Esophagus squamous epithelium (tissue), 5 donors: ENCODE measurements at regions not wholly inside any gene's neighbourhood (a gene's known extent, or its start where the extent isn't known, plus 50 kb on each side); places are given as distances from the start of the nearest gene placed in this dataset.
"Not testable (repeated sequence)": the region's sequence is repeated elsewhere in the genome, so short reads cannot be mapped to it uniquely, and the experiment has no call there.

Experiments used
- DNase-seq: peaks from one replicate; lab custom pipeline; 2025; lab: John Stamatoyannopoulos, UW
- H3K27ac ChIP-seq, 4 donors: fragments of 200-600 bp; sonication (generic); one replicate each; pipeline ENCODE4 v1.5.1; 2016 to 2019; ENCODE audit warnings: mild to moderate bottlenecking in 1 of 4
- H3K27me3 ChIP-seq, 4 donors: fragments of 200-600 bp; sonication (generic); 1 replicate in 3 of 4; 2 replicates in 1 of 4; pipeline versions ENCODE4 v1.5.1 to v1.6.0; 2017 to 2021; ENCODE audit warnings: antibody characterized with exemption in 1 of 4
- H3K36me3 ChIP-seq, 3 donors: fragments of 200-600 bp; sonication (generic); one replicate each; pipeline ENCODE4 v1.5.1; 2016 to 2019
- H3K4me1 ChIP-seq, 3 donors: fragments of 200-600 bp; sonication (generic); one replicate each; pipeline ENCODE4 v1.5.1; 2017 to 2019
- H3K4me3 ChIP-seq, 4 donors: fragments of 200-600 bp; sonication (generic); 1 replicate in 3 of 4; 2 replicates in 1 of 4; pipeline ENCODE4 v1.5.1; 2016 to 2019; ENCODE audit warnings: mild to moderate bottlenecking in 2 of 4, moderate library complexity in 1 of 4
- H3K9me3 ChIP-seq, 3 donors: fragments of 200-600 bp; sonication (generic); one replicate each; pipeline ENCODE4 v1.5.1; 2016 to 2019
- POLR2A ChIP-seq, 4 donors: fragments of 450-650 bp; IDR thresholded peaks; one replicate each; pipeline ENCODE4 v1.6.1; 2017; ENCODE audit warnings: antibody characterized with exemption in 4 of 4, mild to moderate bottlenecking in 4 of 4, moderate library complexity in 3 of 4
- WGBS, 2 donors: methylation state at CpG; one replicate each; pipeline ENCODE4 v1.1.5; 2018; 5-methylcytosine and 5-hydroxymethylcytosine counted together
- intact Hi-C: fragments of 100-400 bp; cut with DNase I; formaldehyde crosslinking; loops from one replicate; pipeline ENCODE4 v1.15.0; 2022
- TF ChIP-seq, protein P1 (sequence below), 6 experiments: fragments of 450-650 bp in 4 of 6; fragments of 200-600 bp in 2 of 6; sonication (generic) in 2 of 6; IDR thresholded peaks; one replicate each; pipeline ENCODE4 v1.5.1; 2016 to 2019; ENCODE audit warnings: antibody characterized with exemption in 6 of 6, mild to moderate bottlenecking in 4 of 6, moderate library complexity in 4 of 6
- donor health status: DM: yes; HTN: yes; CAD: no.

DNA sequence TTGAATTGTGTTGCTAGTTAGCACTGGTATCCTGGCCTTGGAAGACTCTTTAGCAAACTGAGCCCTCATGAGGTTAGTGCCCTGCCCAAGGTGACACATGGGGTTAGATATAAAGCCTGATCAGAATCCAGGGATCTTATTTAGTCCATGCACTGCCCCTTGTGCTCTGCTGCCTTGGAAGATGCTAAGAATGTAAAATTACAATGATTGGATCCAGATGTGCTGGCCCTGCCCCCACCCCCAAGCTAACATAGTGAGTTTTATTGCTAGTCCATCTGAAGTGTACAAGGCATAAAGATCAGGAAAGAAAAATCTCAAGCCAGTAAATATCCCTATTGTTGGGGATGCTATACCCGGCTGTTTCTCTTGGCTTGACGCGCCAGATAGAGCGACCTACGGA lies 248.1 kb upstream of the C2CD4B start:
- H3K4me1 ChIP-seq = peaks cover 0 to 15% (median 0%) of the 10 kb centered on the region in 3 donors
- no peak overlapping the region for H3K27ac ChIP-seq
- DNase-seq = no peak
- intact Hi-C loops = no loop called here
- no peak for TF ChIP-seq POLR2A (IDR thresholded peaks at IDR 0.05)
- TF ChIP-seq, protein P1, sequence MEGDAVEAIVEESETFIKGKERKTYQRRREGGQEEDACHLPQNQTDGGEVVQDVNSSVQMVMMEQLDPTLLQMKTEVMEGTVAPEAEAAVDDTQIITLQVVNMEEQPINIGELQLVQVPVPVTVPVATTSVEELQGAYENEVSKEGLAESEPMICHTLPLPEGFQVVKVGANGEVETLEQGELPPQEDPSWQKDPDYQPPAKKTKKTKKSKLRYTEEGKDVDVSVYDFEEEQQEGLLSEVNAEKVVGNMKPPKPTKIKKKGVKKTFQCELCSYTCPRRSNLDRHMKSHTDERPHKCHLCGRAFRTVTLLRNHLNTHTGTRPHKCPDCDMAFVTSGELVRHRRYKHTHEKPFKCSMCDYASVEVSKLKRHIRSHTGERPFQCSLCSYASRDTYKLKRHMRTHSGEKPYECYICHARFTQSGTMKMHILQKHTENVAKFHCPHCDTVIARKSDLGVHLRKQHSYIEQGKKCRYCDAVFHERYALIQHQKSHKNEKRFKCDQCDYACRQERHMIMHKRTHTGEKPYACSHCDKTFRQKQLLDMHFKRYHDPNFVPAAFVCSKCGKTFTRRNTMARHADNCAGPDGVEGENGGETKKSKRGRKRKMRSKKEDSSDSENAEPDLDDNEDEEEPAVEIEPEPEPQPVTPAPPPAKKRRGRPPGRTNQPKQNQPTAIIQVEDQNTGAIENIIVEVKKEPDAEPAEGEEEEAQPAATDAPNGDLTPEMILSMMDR (IDR thresholded peaks at IDR 0.05) = no peak
- H3K27me3 ChIP-seq = no peaks in the 10 kb centered on the region
- H3K4me3 ChIP-seq = no peak overlapping the region
- WGBS, 2 donors = 70 to 85% methylated on average over 5 of the region's 5 CpGs
- no peaks in the 10 kb centered on the region for H3K36me3 ChIP-seq
- no peaks in the 10 kb centered on the region for H3K9me3 ChIP-seq

DNA sequence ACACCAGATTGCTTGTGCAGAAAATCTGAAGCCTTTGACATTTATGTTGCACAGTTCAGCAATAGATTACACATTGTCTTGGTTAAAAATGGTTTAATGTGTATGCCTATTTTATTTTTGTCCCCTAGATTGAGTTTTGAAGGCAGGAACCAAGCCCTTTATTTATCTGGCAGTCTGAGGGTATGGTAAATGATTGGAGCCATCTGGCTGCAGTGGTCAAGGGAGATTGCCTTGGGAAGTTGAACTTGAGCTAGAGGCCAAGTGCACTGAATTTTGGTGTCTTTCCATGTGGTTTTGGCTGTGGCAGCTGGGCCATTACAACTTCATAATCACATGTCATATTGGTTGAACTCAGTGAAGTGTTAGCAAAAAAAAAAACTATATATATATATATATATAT lies 248.7 kb upstream of the C2CD4B start:
- H3K27me3 ChIP-seq = no peaks in the 10 kb centered on the region
- no peak overlapping the region for H3K4me3 ChIP-seq
- no peak overlapping the region for H3K27ac ChIP-seq
- peaks cover 0 to 15% (median 0%) of the 10 kb centered on the region in 3 donors for H3K4me1 ChIP-seq
- no peaks in the 10 kb centered on the region for H3K36me3 ChIP-seq
- TF ChIP-seq, protein P1 (IDR thresholded peaks at IDR 0.05) = no peak
- no peak for TF ChIP-seq POLR2A (IDR thresholded peaks at IDR 0.05)
- no peak for DNase-seq
- H3K9me3 ChIP-seq = no peaks in the 10 kb centered on the region
- intact Hi-C loops = no loop called here

DNA sequence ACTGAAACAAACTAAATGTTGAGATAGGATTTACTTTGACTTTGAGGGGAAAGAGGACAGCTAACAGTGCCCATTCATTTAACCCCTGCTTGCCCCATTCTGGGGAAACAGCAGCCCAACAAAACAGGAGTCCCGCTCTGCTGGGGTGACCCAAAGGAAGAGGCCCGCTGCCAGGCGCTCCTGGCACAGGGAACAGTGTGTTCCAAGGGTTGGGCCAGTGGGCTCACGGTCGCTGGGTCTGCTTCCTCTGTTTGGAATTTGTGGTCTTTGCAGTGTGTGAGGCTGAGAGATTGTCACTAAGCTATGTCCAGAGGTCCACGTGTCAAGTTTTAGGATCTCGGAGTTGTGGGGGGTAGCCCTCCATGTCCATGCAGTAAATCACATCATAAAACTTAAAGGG lies 250.4 kb upstream of the C2CD4B start:
- Histone ChIP-seq H3K9me3 (no peaks in the 10 kb centered on the region), H3K4me1 (peaks cover 0 to 15% (median 0%) of the 10 kb centered on the region in 3 donors), H3K27ac (no peak overlapping the region), H3K36me3 (no peaks in the 10 kb centered on the region), H3K27me3 (no peaks in the 10 kb centered on the region), H3K4me3 (no peak overlapping the region)
- 89 to 93% methylated on average over 5 to 7 of the region's 7 CpGs for WGBS, 2 donors
- TF ChIP-seq, protein P1 (IDR thresholded peaks at IDR 0.05) = no peak
- TF ChIP-seq POLR2A (IDR thresholded peaks at IDR 0.05) = no peak
- no peak for DNase-seq
- intact Hi-C loops = no loop called here

DNA sequence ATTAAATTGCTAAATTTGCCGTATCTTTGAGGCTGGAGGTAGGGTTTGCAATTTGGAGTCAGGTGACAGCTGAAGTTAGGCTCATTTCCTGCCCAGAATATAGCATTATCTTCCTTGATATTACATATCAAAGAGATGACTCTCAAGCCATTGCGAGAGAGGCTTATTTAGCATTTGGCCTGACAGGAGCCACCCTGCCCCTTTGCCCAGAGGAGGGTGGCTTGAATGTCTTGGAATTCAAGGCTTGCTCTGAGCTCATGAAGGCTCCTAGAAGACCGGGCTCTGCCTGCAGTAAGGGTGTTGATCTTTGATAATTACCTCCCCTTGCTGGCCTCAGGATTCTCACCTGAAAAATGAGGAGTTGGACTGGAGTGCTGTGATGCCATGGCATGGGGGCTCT lies 251.4 kb upstream of the C2CD4B start:
- Histone ChIP-seq H3K27ac (no peak overlapping the region), H3K4me3 (no peak overlapping the region), H3K27me3 (no peaks in the 10 kb centered on the region), H3K4me1 (peaks cover 0 to 15% (median 0%) of the 10 kb centered on the region in 3 donors), H3K36me3 (no peaks in the 10 kb centered on the region), H3K9me3 (no peaks in the 10 kb centered on the region)
- DNase-seq = no peak
- TF ChIP-seq, protein P1 (IDR thresholded peaks at IDR 0.05) = no peak
- TF ChIP-seq POLR2A (IDR thresholded peaks at IDR 0.05) = no peak
- intact Hi-C loops = no loop called here
- 86 to 90% methylated on average over 3 of the region's 3 CpGs for WGBS, 2 donors

DNA sequence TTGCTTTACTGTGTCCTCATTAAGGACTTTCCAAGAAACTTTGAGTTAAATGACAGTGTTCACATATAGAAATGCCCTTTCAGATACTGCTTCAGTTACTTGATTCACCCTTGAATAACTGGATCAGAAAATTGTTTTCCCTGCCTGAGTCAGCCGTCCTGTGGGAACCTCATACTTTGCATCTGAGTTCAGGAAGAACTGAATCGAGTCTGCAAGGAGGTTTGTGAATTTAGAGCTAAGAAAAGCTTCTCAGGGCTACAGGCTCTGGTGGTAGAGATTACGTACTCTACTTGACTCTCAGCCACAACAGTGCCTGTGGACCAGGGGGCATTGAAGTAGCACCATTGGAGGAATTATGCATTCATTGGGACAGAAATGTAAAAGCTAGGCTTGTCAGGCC lies 252.4 kb upstream of the C2CD4B start:
- H3K9me3 ChIP-seq = no peaks in the 10 kb centered on the region
- no peak for DNase-seq
- H3K27ac ChIP-seq = no peak overlapping the region
- H3K36me3 ChIP-seq = no peaks in the 10 kb centered on the region
- no peaks in the 10 kb centered on the region for H3K27me3 ChIP-seq
- H3K4me3 ChIP-seq = no peak overlapping the region
- 61 to 74% methylated on average over 3 of the region's 3 CpGs for WGBS, 2 donors
- TF ChIP-seq POLR2A (IDR thresholded peaks at IDR 0.05) = no peak
- TF ChIP-seq, protein P1 (IDR thresholded peaks at IDR 0.05) = no peak
- H3K4me1 ChIP-seq = peaks cover 0 to 11% (median 0%) of the 10 kb centered on the region in 3 donors
- intact Hi-C loops = no loop called here

DNA sequence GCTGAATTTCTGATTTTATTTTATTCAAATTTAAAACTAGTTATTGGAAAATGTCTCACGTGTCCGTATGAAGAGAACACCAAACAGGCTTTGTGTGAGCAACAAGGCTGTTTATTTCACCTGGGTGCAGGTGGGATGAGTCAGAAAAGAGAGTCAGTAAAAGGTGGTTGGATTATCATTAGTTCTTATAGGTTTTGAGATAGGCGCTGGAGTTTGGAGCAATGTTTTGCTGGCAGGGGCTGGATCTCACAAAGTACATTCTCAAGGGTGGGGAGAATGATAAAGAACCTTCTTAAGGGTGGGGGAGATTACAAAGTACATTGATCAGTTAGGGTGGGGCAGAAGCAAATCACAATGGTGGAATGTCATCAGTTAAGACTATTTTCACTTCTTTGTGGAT lies 253.4 kb upstream of the C2CD4B start:
- DNase-seq, H3K4me3 ChIP-seq, H3K36me3 ChIP-seq, H3K9me3 ChIP-seq, H3K27me3 ChIP-seq, H3K4me1 ChIP-seq, H3K27ac ChIP-seq, intact Hi-C loops: not testable (repeated sequence)
- WGBS, 2 donors = 92 to 93% methylated on average over 3 of the region's 3 CpGs
